ENCODE measurements at regions not wholly inside any gene's neighbourhood (a gene's known extent, or its start where the extent isn't known, plus 50 kb on each side); places are given as distances from the start of the nearest gene placed in this dataset.
A peak's percentile ranks its signal among the peaks of the same experiment; 100 is the strongest.

DNA sequence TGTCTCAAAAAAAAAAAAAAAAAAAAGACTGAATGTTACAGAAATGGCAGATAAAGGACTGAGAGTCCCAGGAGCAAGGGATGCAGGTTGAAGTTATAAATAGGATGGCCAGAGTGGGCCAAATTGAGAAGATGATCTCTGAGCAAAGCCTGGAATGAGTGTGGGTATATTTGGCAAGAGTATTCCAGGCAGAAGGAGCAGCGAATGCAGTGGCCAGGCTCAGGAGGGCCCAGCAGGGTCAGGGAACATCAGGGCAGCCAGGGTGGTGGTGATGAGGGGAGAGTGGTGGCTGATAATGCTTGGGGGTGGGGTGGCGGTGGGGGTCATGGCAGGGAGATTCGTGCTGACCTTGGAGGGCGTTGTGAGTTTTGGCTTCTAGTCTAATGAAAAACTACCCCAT lies 141.3 kb upstream of the AGAP1 start:
- H2AFZ ChIP-seq (ENCODE audit: low read length, unreplicated experiment) = no peak overlapping the region
- no peak overlapping the region for H3K27ac ChIP-seq (ENCODE audit: low read depth, low read length)
- H3K36me3 ChIP-seq (ENCODE audit: insufficient read depth, low read length) = no peaks in the 10 kb centered on the region
- H3K27me3 ChIP-seq (ENCODE audit: insufficient read depth, low read length) = peaks cover 7% of the 10 kb centered on the region; the same call in 1 of the 2 replicates
- H3K4me3 ChIP-seq (ENCODE audit: low read depth, low read length) = no peak overlapping the region
- no peaks in the 10 kb centered on the region for H3K79me2 ChIP-seq (ENCODE audit: control insufficient read depth, insufficient read depth, low read length, unreplicated experiment)
- peaks cover 7% of the 10 kb centered on the region for H3K4me1 ChIP-seq (ENCODE audit: control insufficient read depth, insufficient read depth, low read length, unreplicated experiment)

DNA sequence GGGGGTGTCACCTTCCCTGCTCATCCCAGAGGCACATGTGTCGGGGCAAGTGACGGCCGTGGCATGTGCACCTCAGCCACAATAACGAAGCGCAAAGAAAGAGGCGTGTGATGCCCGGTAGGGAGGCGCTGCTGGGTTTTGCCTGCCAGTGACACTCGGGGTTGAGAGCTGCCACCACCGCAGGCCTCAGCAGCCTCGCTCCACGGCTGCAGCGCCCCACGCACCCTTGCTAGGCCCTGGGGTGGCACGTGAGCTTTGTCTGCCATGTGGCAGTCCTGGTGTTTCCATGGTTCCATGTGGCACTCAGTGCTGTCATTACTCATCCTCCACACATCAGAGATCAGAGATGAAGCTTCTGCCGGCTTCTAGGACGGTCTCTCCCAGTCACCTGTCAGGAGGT lies 136.0 kb upstream of the AGAP1 start:
- H3K27me3 ChIP-seq (ENCODE audit: insufficient read depth, low read length) = peaks cover 13% of the 10 kb centered on the region; the same call in 1 of the 2 replicates

DNA sequence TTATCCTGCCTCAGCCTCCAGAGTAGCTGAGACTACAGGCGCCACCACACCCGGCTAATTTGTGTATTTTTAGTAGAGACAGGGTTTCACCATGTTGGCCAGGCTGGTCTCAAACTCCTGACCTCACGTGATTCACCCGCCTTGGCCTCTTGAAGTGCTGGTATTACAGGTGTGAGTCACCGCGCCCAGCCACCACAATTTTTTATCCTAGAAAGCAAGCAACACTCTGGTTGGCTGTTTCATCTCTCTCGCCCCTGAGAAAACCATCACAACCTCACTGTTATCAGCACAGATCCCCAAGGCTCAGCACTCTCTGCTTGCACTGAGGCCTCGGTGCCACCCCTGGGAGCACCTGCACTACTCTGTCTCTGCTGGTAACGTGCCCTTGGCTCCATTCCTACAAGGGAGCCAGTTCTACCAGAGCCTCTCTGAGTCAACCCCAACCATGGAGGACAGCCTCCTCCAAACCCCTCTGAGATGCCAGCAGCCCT lies 134.8 kb upstream of the AGAP1 start:
- Histone ChIP-seq H3K27me3 (ENCODE audit: insufficient read depth, low read length) (peaks cover 21% of the 10 kb centered on the region; the same call in 1 of the 2 replicates), H3K36me3 (ENCODE audit: insufficient read depth, low read length) (no peaks in the 10 kb centered on the region), H3K4me1 (ENCODE audit: control insufficient read depth, insufficient read depth, low read length, unreplicated experiment) (peaks cover 8% of the 10 kb centered on the region), H2AFZ (ENCODE audit: low read length, unreplicated experiment) (no peak overlapping the region), H3K4me3 (ENCODE audit: low read depth, low read length) (no peak overlapping the region), H3K27ac (ENCODE audit: low read depth, low read length) (no peak overlapping the region), H3K79me2 (ENCODE audit: control insufficient read depth, insufficient read depth, low read length, unreplicated experiment) (no peaks in the 10 kb centered on the region)

More for the DNA sequence above, 136.0 kb upstream of the AGAP1 start:
- no peaks in the 10 kb centered on the region for H3K36me3 ChIP-seq (ENCODE audit: insufficient read depth, low read length)
- H3K4me1 ChIP-seq (ENCODE audit: control insufficient read depth, insufficient read depth, low read length, unreplicated experiment) = peaks cover 8% of the 10 kb centered on the region
- no peak overlapping the region for H3K4me3 ChIP-seq (ENCODE audit: low read depth, low read length)
- H3K79me2 ChIP-seq (ENCODE audit: control insufficient read depth, insufficient read depth, low read length, unreplicated experiment) = no peaks in the 10 kb centered on the region
- H2AFZ ChIP-seq (ENCODE audit: low read length, unreplicated experiment) = no peak overlapping the region
- H3K27ac ChIP-seq (ENCODE audit: low read depth, low read length) = no peak overlapping the region

GRCh38 chr2:235360446-235360845 lies 133.4 kb upstream of the AGAP1 start:
- no peak overlapping the region for H3K27ac ChIP-seq (ENCODE audit: low read depth, low read length)
- peaks cover 29% of the 10 kb centered on the region for H3K27me3 ChIP-seq (ENCODE audit: insufficient read depth, low read length)
- H2AFZ ChIP-seq (ENCODE audit: low read length, unreplicated experiment) = no peak overlapping the region
- H3K4me1 ChIP-seq (ENCODE audit: control insufficient read depth, insufficient read depth, low read length, unreplicated experiment) = peaks cover 8% of the 10 kb centered on the region
- no peak overlapping the region for H3K4me3 ChIP-seq (ENCODE audit: low read depth, low read length)
- no peaks in the 10 kb centered on the region for H3K79me2 ChIP-seq (ENCODE audit: control insufficient read depth, insufficient read depth, low read length, unreplicated experiment)
- no peaks in the 10 kb centered on the region for H3K36me3 ChIP-seq (ENCODE audit: insufficient read depth, low read length)

DNA sequence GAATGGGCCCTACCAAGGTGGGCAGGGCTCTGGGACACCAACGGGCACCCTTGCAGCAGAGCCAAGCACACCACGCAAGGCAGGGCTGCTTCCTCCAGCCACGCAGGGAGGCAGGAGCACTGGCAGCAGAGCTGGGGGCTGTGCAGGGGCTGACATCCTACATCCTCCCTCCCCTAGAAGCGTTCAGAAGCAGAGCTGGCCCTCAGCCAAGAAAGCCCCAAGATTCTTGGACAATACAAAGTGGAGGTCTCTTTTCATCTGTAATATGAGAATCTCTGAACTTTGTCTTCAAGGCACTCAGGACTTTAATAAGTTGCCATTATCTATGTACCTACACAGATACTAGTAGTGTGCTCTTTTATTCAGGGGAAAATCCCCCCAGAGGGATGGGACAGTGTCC lies 128.1 kb upstream of the AGAP1 start:
- no peaks in the 10 kb centered on the region for H3K4me1 ChIP-seq (ENCODE audit: control insufficient read depth, insufficient read depth, low read length, unreplicated experiment)
- no peaks in the 10 kb centered on the region for H3K36me3 ChIP-seq (ENCODE audit: insufficient read depth, low read length)
- H3K27ac ChIP-seq (ENCODE audit: low read depth, low read length) = no peak overlapping the region
- H3K79me2 ChIP-seq (ENCODE audit: control insufficient read depth, insufficient read depth, low read length, unreplicated experiment) = no peaks in the 10 kb centered on the region
- no peak overlapping the region for H2AFZ ChIP-seq (ENCODE audit: low read length, unreplicated experiment)
- no peak overlapping the region for H3K4me3 ChIP-seq (ENCODE audit: low read depth, low read length)
- peaks cover 55% of the 10 kb centered on the region for H3K27me3 ChIP-seq (ENCODE audit: insufficient read depth, low read length)

- H3K4me3 ChIP-seq (ENCODE audit: low read depth, low read length) = no peak overlapping the region
- H2AFZ ChIP-seq (ENCODE audit: low read length, unreplicated experiment) = no peak overlapping the region
- H3K79me2 ChIP-seq (ENCODE audit: control insufficient read depth, insufficient read depth, low read length, unreplicated experiment) = no peaks in the 10 kb centered on the region
- peaks cover 55% of the 10 kb centered on the region for H3K27me3 ChIP-seq (ENCODE audit: insufficient read depth, low read length)
- H3K27ac ChIP-seq (ENCODE audit: low read depth, low read length) = no peak overlapping the region
- no peaks in the 10 kb centered on the region for H3K36me3 ChIP-seq (ENCODE audit: insufficient read depth, low read length)
- no peaks in the 10 kb centered on the region for H3K4me1 ChIP-seq (ENCODE audit: control insufficient read depth, insufficient read depth, low read length, unreplicated experiment)
Measured at GRCh38 chr2:235366390-235366789, 127.5 kb upstream of the AGAP1 start.

- Histone ChIP-seq H2AFZ (ENCODE audit: low read length, unreplicated experiment) (no peak overlapping the region), H3K4me3 (ENCODE audit: low read depth, low read length) (no peak overlapping the region), H3K27ac (ENCODE audit: low read depth, low read length) (no peak overlapping the region), H3K79me2 (ENCODE audit: control insufficient read depth, insufficient read depth, low read length, unreplicated experiment) (no peaks in the 10 kb centered on the region), H3K4me1 (ENCODE audit: control insufficient read depth, insufficient read depth, low read length, unreplicated experiment) (no peaks in the 10 kb centered on the region), H3K27me3 (ENCODE audit: insufficient read depth, low read length) (peaks cover 54% of the 10 kb centered on the region), H3K36me3 (ENCODE audit: insufficient read depth, low read length) (no peaks in the 10 kb centered on the region)
Measured at GRCh38 chr2:235366807-235367206, 127.0 kb upstream of the AGAP1 start.

- Histone ChIP-seq H3K27ac (ENCODE audit: low read depth, low read length) (no peak overlapping the region), H3K4me1 (ENCODE audit: control insufficient read depth, insufficient read depth, low read length, unreplicated experiment) (no peaks in the 10 kb centered on the region), H3K36me3 (ENCODE audit: insufficient read depth, low read length) (no peaks in the 10 kb centered on the region), H2AFZ (ENCODE audit: low read length, unreplicated experiment) (no peak overlapping the region), H3K4me3 (ENCODE audit: low read depth, low read length) (no peak overlapping the region), H3K79me2 (ENCODE audit: control insufficient read depth, insufficient read depth, low read length, unreplicated experiment) (no peaks in the 10 kb centered on the region), H3K27me3 (ENCODE audit: insufficient read depth, low read length) (peaks cover 24% of the 10 kb centered on the region)
Measured at GRCh38 chr2:235371018-235371417, 122.8 kb upstream of the AGAP1 start.

- Histone ChIP-seq H3K27me3 (ENCODE audit: insufficient read depth, low read length) (peaks cover 10% of the 10 kb centered on the region; the same call in 1 of the 2 replicates), H3K79me2 (ENCODE audit: control insufficient read depth, insufficient read depth, low read length, unreplicated experiment) (no peaks in the 10 kb centered on the region), H3K27ac (ENCODE audit: low read depth, low read length) (no peak overlapping the region), H2AFZ (ENCODE audit: low read length, unreplicated experiment) (no peak overlapping the region), H3K4me1 (ENCODE audit: control insufficient read depth, insufficient read depth, low read length, unreplicated experiment) (peaks cover 14% of the 10 kb centered on the region), H3K4me3 (ENCODE audit: low read depth, low read length) (no peak overlapping the region), H3K36me3 (ENCODE audit: insufficient read depth, low read length) (no peaks in the 10 kb centered on the region)
Measured at GRCh38 chr2:235373171-235373570, 120.7 kb upstream of the AGAP1 start.

DNA sequence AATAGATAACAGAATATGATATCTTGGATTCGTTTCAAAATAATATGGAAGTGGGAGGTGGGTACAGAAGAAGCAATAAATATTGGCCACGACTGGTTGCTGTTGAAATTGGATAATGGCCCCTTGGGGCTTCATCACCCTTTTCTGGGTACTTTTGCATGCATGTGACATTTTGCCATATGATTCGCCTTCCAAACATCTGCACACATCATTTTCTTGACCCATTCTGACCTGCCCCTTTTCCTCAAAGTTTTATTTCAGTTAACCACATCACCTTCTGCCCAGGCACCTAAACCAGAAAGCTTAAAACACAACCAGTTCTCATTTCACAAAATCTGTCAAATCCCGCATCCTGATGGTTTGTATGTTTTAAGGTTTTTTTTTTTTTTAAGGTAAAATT lies 116.7 kb upstream of the AGAP1 start:
- H3K36me3 ChIP-seq (ENCODE audit: insufficient read depth, low read length) = no peaks in the 10 kb centered on the region
- no peak overlapping the region for H3K4me3 ChIP-seq (ENCODE audit: low read depth, low read length)
- peaks cover 24% of the 10 kb centered on the region for H3K4me1 ChIP-seq (ENCODE audit: control insufficient read depth, insufficient read depth, low read length, unreplicated experiment)
- H3K27me3 ChIP-seq (ENCODE audit: insufficient read depth, low read length) = 0 out of 2 replicates have a peak, but pooled peaks cover 4% of the 10 kb centered on the region
- H3K27ac ChIP-seq (ENCODE audit: low read depth, low read length) = no peak overlapping the region
- H2AFZ ChIP-seq (ENCODE audit: low read length, unreplicated experiment) = no peak overlapping the region
- H3K79me2 ChIP-seq (ENCODE audit: control insufficient read depth, insufficient read depth, low read length, unreplicated experiment) = no peaks in the 10 kb centered on the region

GRCh38 chr2:235378246-235378645 lies 115.6 kb upstream of the AGAP1 start:
- Histone ChIP-seq H3K27ac (ENCODE audit: low read depth, low read length) (no peak overlapping the region), H3K36me3 (ENCODE audit: insufficient read depth, low read length) (no peaks in the 10 kb centered on the region), H3K79me2 (ENCODE audit: control insufficient read depth, insufficient read depth, low read length, unreplicated experiment) (no peaks in the 10 kb centered on the region), H3K4me3 (ENCODE audit: low read depth, low read length) (no peak overlapping the region), H2AFZ (ENCODE audit: low read length, unreplicated experiment) (peak overlapping the region; percentile 52), H3K4me1 (ENCODE audit: control insufficient read depth, insufficient read depth, low read length, unreplicated experiment) (peaks cover 24% of the 10 kb centered on the region), H3K27me3 (ENCODE audit: insufficient read depth, low read length) (0 out of 2 replicates have a peak, but pooled peaks cover 4% of the 10 kb centered on the region)

Measured in ACC112 (cell line).